ENCODE measurements at regions not wholly inside any gene's neighbourhood (a gene's known extent, or its start where the extent isn't known, plus 50 kb on each side); places are given as distances from the start of the nearest gene placed in this dataset.

GRCh38 chr2:66753660-66754059, 318.7 kb downstream of the MEIS1 start:
- no peaks in the 10 kb centered on the region for H3K36me3 Mint-ChIP-seq (ENCODE audit: low read depth)
- H3K27me3 Mint-ChIP-seq (ENCODE audit: low read depth): no peaks in the 10 kb centered on the region
- H3K4me1 Mint-ChIP-seq (ENCODE audit: low read depth): no peaks in the 10 kb centered on the region
- intact Hi-C loops (cut with micrococcal nuclease): no loop called here
- H3K27ac Mint-ChIP-seq: no peak overlapping the region
- CTCF ChIA-PET: no interaction called here
- no peak overlapping the region for H3K4me3 Mint-ChIP-seq
- peaks cover 4% of the 10 kb centered on the region for H3K9me3 Mint-ChIP-seq
- DNase-seq: no peak

DNA sequence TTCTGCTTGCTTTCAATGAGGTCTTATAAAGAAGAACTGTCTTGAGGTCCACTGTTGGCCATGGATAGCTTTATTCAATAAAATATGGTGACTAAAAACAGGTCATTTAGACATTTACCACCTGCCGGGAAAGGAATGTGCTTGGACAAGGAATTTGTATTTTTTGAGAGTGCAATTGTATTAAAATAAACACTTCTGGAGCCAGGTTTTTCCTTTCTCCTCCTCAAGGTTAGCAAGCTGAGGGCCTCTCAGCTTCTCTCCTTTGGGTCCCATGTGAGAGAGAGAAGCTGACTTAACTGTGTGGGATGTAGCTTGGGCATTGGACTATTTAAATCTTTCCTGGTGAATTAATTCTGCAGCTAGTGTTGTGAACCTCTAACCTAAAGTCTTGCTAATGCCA, 321.0 kb downstream of the MEIS1 start:
- intact Hi-C loops (cut with micrococcal nuclease): no loop called here
- no peak for DNase-seq
- Mint-ChIP-seq H3K36me3 (ENCODE audit: low read depth) (no peaks in the 10 kb centered on the region), H3K4me1 (ENCODE audit: low read depth) (no peaks in the 10 kb centered on the region), H3K27ac (no peak overlapping the region), H3K9me3 (peaks cover 4% of the 10 kb centered on the region), H3K27me3 (ENCODE audit: low read depth) (no peaks in the 10 kb centered on the region), H3K4me3 (no peak overlapping the region)
- CTCF ChIA-PET: interaction anchor here (0.6 kb wide), 1 partner anchor 9 kb away, joined by 4 read pairs; no protein-coding TSS in a partner anchor

DNA sequence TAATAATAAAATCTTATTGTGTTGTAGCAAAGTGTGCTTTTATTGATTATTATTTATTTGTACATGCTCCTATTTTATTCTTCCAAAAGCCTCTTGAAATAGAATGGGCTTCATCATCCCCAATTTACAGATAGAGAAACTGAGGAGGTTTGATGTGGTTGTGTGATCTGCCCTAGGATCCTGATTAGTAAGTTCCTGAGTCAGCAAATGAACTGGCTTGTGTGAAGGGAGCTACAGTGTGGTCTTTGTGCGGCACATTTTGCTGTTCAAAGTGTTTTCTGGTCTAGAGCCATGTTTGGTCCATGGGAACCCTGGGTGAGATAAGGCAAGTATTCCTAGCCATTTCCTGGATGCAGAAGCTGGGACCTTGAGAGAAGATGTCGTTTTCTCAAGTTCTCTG, 326.9 kb downstream of the MEIS1 start:
- H3K27ac Mint-ChIP-seq: no peak overlapping the region
- DNase-seq: no peak
- H3K36me3 Mint-ChIP-seq (ENCODE audit: low read depth): no peaks in the 10 kb centered on the region
- peaks cover 4% of the 10 kb centered on the region for H3K9me3 Mint-ChIP-seq
- intact Hi-C loops (cut with micrococcal nuclease): no loop called here
- H3K4me1 Mint-ChIP-seq (ENCODE audit: low read depth): no peaks in the 10 kb centered on the region
- CTCF ChIA-PET: no interaction called here
- H3K4me3 Mint-ChIP-seq: no peak overlapping the region
- no peaks in the 10 kb centered on the region for H3K27me3 Mint-ChIP-seq (ENCODE audit: low read depth)

GRCh38 chr2:66762761-66763160, 327.8 kb downstream of the MEIS1 start:
- no peak for DNase-seq
- CTCF ChIA-PET: no interaction called here
- peaks cover 2% of the 10 kb centered on the region for H3K9me3 Mint-ChIP-seq
- H3K27ac Mint-ChIP-seq: no peak overlapping the region
- intact Hi-C loops (cut with micrococcal nuclease): no loop called here
- no peaks in the 10 kb centered on the region for H3K36me3 Mint-ChIP-seq (ENCODE audit: low read depth)
- H3K4me3 Mint-ChIP-seq: no peak overlapping the region
- no peaks in the 10 kb centered on the region for H3K27me3 Mint-ChIP-seq (ENCODE audit: low read depth)
- no peaks in the 10 kb centered on the region for H3K4me1 Mint-ChIP-seq (ENCODE audit: low read depth)

GRCh38 chr2:66766582-66766981, 331.7 kb downstream of the MEIS1 start:
- Mint-ChIP-seq H3K36me3 (ENCODE audit: low read depth) (no peaks in the 10 kb centered on the region), H3K9me3 (no peaks in the 10 kb centered on the region), H3K27me3 (ENCODE audit: low read depth) (peaks cover 4% of the 10 kb centered on the region), H3K4me1 (ENCODE audit: low read depth) (no peaks in the 10 kb centered on the region), H3K27ac (no peak overlapping the region), H3K4me3 (no peak overlapping the region)
- intact Hi-C loops (cut with micrococcal nuclease): no loop called here
- CTCF ChIA-PET: no interaction called here
- DNase-seq: no peak

DNA sequence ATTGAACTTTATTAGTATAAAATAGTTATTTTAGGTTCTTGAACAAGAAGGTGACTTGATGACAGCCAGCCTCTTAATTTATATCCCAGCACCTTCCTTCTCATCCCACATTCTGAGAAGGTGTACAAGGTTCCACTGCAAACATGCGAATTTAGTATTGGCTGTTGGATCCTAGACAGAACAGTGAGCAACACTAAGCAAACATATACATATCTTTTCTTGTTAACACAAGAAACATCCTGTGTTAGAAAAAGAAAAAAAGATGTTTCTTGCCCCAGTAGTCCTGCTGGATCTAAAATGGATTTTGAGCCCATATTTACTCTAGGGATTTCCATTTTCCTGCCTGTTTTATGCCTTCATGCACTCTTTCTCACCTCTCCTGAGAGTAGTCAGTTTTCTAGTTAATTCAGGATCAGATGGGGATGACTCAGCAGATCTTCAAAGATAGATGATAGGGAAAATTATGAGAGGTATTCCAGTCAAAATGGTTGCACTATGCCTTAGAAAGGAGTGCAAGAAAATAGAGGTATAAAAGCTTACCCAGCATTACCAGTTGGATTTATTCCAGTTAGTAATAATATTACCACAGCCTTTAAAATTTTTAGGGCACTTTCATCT, 336.5 kb downstream of the MEIS1 start:
- no peaks in the 10 kb centered on the region for H3K4me1 Mint-ChIP-seq (ENCODE audit: low read depth)
- peaks cover 4% of the 10 kb centered on the region for H3K27me3 Mint-ChIP-seq (ENCODE audit: low read depth)
- no peak overlapping the region for H3K27ac Mint-ChIP-seq
- H3K9me3 Mint-ChIP-seq: peaks cover 2% of the 10 kb centered on the region
- no peak for DNase-seq
- H3K36me3 Mint-ChIP-seq (ENCODE audit: low read depth): no peaks in the 10 kb centered on the region
- intact Hi-C loops (cut with micrococcal nuclease): no loop called here
- no peak overlapping the region for H3K4me3 Mint-ChIP-seq
- CTCF ChIA-PET: no interaction called here

DNA sequence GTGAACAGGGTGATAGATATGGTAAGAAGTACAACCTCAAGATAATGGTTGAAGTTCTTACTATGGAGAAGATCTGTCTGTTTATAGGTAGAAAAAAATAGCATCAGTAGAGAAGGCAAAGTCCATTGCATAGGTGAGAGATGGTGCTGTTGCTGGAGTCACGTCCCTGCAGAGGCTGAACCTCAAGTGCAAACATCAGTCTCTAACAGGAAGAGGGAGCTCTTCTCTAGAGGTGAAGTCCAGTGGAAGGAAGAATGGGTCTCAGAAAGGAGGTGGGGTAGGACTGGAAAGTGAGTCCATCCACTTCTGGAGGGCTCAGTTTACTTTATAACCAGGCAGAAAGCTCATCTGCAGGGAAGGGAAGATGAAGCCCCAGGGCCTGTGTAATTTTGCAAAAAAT, 337.7 kb downstream of the MEIS1 start:
- peaks cover 8% of the 10 kb centered on the region for H3K9me3 Mint-ChIP-seq
- no peak overlapping the region for H3K4me3 Mint-ChIP-seq
- H3K36me3 Mint-ChIP-seq (ENCODE audit: low read depth): no peaks in the 10 kb centered on the region
- H3K4me1 Mint-ChIP-seq (ENCODE audit: low read depth): no peaks in the 10 kb centered on the region
- intact Hi-C loops (cut with micrococcal nuclease): no loop called here
- CTCF ChIA-PET: no interaction called here
- H3K27ac Mint-ChIP-seq: no peak overlapping the region
- H3K27me3 Mint-ChIP-seq (ENCODE audit: low read depth): peaks cover 4% of the 10 kb centered on the region
- no peak for DNase-seq

DNA sequence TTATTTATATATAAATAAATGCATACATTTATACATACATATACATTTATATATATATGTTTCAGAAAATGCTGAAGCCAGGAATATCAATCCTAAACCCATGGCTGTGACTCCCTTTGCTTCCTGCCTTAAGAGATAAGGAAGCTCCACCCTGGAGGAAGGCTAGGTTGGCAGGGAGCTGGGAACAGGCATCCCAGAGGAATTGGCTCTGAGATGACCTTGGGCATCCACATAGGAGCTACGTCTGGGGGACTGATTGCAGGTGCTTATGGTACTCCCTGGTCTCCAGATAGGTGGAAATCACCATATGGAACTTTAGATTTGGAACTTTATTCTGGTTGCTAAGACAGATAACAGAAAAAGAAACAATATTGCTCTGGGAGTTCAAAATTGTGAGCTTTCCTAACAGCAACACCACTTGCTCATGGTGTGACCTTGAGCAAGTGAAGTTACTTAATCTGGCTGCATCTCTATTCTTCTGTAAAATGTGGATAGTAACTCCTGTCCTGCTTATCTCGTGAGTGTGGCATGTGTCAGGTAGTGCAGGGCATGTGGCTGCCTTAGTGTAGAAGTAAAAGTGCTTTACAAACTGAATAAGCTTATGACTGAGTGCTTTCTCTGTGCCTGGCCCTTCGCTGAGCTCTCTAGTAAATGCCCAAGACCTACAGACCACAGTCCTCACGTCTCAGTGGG, 341.0 kb downstream of the MEIS1 start:
- Mint-ChIP-seq H3K27ac (no peak overlapping the region), H3K4me1 (ENCODE audit: low read depth) (no peaks in the 10 kb centered on the region), H3K9me3 (peaks cover 8% of the 10 kb centered on the region), H3K4me3 (no peak overlapping the region), H3K27me3 (ENCODE audit: low read depth) (no peaks in the 10 kb centered on the region), H3K36me3 (ENCODE audit: low read depth) (no peaks in the 10 kb centered on the region)
- intact Hi-C loops (cut with micrococcal nuclease): no loop called here
- CTCF ChIA-PET: no interaction called here
- DNase-seq: no peak

- Mint-ChIP-seq H3K27ac (no peak overlapping the region), H3K4me1 (ENCODE audit: low read depth) (no peaks in the 10 kb centered on the region), H3K36me3 (ENCODE audit: low read depth) (no peaks in the 10 kb centered on the region), H3K27me3 (ENCODE audit: low read depth) (no peaks in the 10 kb centered on the region), H3K9me3 (peaks cover 12% of the 10 kb centered on the region), H3K4me3 (no peak overlapping the region)
- intact Hi-C loops (cut with micrococcal nuclease): no loop called here
- CTCF ChIA-PET: no interaction called here
- no peak for DNase-seq
Observed at GRCh38 chr2:66781804-66782203, 346.9 kb downstream of the MEIS1 start.

DNA sequence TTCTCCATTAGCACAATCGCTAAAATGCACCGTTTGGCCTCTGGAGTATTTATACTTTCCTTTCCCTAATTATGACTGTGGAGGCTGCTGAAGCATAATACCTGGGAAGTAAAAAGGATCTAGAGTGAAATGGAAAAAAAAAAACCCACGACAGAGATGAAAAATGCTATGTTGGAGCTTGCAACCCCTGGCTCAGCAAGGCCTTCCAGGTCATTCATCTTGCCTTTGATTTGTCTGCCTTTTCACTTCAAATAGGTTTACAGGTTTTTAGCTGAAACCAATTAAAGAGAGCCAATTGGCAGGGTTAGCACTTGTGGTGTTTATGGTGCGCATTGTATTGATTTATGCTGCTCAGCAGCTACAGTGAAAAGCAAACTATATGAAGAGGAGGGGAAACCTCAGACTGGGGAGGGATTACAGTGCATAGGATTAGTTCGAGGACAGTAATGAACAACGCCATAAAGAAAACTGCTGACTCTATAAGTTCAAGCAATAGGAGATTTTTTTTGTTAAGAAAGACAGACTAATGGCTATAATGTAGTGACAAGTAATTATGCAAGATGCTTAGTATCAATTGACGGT, 347.9 kb downstream of the MEIS1 start:
- Mint-ChIP-seq H3K36me3 (ENCODE audit: low read depth) (no peaks in the 10 kb centered on the region), H3K4me1 (ENCODE audit: low read depth) (no peaks in the 10 kb centered on the region), H3K27ac (no peak overlapping the region), H3K4me3 (no peak overlapping the region), H3K9me3 (peaks cover 6% of the 10 kb centered on the region), H3K27me3 (ENCODE audit: low read depth) (no peaks in the 10 kb centered on the region)
- intact Hi-C loops (cut with micrococcal nuclease): no loop called here
- DNase-seq: no peak
- CTCF ChIA-PET: no interaction called here

- no peaks in the 10 kb centered on the region for H3K4me1 Mint-ChIP-seq (ENCODE audit: low read depth)
- intact Hi-C loops (cut with micrococcal nuclease): no loop called here
- no peak overlapping the region for H3K27ac Mint-ChIP-seq
- no peak for DNase-seq
- CTCF ChIA-PET: no interaction called here
- H3K27me3 Mint-ChIP-seq (ENCODE audit: low read depth): no peaks in the 10 kb centered on the region
- no peaks in the 10 kb centered on the region for H3K36me3 Mint-ChIP-seq (ENCODE audit: low read depth)
- H3K4me3 Mint-ChIP-seq: no peak overlapping the region
- H3K9me3 Mint-ChIP-seq: no peaks in the 10 kb centered on the region
Observed at GRCh38 chr2:66789741-66790140, 354.8 kb downstream of the MEIS1 start.

GRCh38 chr2:66790651-66791181, 355.8 kb downstream of the MEIS1 start:
- H3K36me3 Mint-ChIP-seq (ENCODE audit: low read depth): no peaks in the 10 kb centered on the region
- intact Hi-C loops (cut with micrococcal nuclease): no loop called here
- no peaks in the 10 kb centered on the region for H3K4me1 Mint-ChIP-seq (ENCODE audit: low read depth)
- CTCF ChIA-PET: no interaction called here
- DNase-seq: no peak
- H3K27me3 Mint-ChIP-seq (ENCODE audit: low read depth): no peaks in the 10 kb centered on the region
- no peaks in the 10 kb centered on the region for H3K9me3 Mint-ChIP-seq
- H3K27ac Mint-ChIP-seq: no peak overlapping the region
- no peak overlapping the region for H3K4me3 Mint-ChIP-seq

GRCh38 chr2:66794070-66794469, 359.1 kb downstream of the MEIS1 start:
- H3K27ac Mint-ChIP-seq: no peak overlapping the region
- DNase-seq: no peak
- no peak overlapping the region for H3K4me3 Mint-ChIP-seq
- no peaks in the 10 kb centered on the region for H3K4me1 Mint-ChIP-seq (ENCODE audit: low read depth)
- H3K27me3 Mint-ChIP-seq (ENCODE audit: low read depth): no peaks in the 10 kb centered on the region
- intact Hi-C loops (cut with micrococcal nuclease): no loop called here
- H3K9me3 Mint-ChIP-seq: no peaks in the 10 kb centered on the region
- CTCF ChIA-PET: interaction anchor here (0.7 kb wide), 1 partner anchor 1148 kb away, joined by 3 read pairs; no protein-coding TSS in a partner anchor
- H3K36me3 Mint-ChIP-seq (ENCODE audit: low read depth): no peaks in the 10 kb centered on the region
